CD4-positive, alpha-beta T cell treated with Interleukin-6 at 100 ng/mL for 8 hours (primary cell): ENCODE measurements at regions not wholly inside any gene's neighbourhood (a gene's known extent, or its start where the extent isn't known, plus 50 kb on each side); places are given as distances from the start of the nearest gene placed in this dataset.
"Not testable (repeated sequence)": the region's sequence is repeated elsewhere in the genome, so short reads cannot be mapped to it uniquely, and the experiment has no call there.

Experiments
- DNase-seq: peaks from one replicate; pipeline ENCODE4 v3.0.0-alpha.2; 2020; ENCODE audit warnings: mixed read lengths, low spot score

DNA sequence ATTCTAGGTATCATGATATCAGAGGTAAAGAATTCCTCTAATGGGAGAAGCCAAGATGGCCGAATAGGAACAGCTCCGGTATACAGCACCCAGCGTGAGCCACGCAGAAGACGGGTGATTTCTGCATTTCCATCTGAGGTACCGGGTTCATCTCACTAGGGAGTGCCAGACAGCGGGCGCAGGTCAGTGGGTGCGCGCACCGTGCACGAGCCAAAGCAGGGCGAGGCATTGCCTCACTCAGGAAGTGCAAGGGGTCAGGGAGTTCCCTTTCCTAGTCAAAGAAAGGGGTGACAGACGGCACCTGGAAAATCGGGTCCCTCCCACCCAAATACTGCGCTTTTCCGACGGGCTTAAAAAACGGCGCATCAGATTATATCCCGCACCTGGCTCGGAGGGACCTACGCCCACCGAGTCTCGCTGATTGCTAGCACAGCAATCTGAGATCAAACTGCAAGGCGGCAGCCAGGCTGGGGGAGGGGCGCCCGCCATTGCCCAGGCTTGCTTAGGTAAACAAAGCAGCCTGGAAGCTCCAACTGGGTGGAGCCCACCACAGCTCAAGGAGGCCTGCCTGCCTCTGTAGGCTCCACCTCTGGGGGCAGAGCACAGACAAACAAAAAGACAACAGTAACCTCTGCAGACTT is 70.4 kb upstream of the ALCAM start:
- not testable (repeated sequence) for DNase-seq

DNA sequence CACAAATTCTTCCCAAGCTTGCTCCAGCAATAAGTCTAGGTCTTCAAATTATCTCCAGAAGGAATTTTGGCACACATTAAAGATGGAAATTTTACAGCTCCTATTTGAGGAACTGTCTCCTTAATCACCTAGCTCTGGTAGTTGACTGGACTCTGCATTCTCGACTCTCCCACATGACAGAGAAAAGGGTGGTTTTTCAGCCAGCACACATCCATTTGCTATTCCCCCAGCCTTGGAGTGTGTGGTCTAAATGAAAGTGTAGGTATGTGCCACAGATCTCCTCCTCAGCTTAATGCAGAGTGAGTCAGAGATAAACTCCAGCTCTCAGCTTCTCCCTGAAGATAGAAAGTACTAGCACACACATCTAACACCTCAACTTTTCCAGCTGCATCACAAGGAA is 62.2 kb upstream of the ALCAM start:
- no peak for DNase-seq

DNA sequence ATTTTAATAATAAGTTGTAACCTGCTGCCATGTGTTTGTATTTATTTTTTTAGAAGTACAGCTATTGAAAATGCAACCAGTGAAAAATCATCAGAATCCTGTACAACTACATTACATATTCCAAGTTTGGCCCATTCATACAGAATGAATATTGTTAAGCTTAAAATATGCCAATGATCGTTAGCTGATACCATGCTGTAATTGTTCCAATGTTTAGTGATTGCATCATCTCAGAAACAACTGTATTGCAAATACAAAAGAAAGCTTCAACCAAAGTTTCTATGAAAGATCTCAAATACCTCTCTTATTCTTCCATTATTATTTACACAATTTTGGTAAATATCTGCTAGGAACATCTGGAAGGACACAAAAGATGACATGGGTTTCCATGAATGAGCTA is 51.6 kb upstream of the ALCAM start:
- no peak for DNase-seq

DNA sequence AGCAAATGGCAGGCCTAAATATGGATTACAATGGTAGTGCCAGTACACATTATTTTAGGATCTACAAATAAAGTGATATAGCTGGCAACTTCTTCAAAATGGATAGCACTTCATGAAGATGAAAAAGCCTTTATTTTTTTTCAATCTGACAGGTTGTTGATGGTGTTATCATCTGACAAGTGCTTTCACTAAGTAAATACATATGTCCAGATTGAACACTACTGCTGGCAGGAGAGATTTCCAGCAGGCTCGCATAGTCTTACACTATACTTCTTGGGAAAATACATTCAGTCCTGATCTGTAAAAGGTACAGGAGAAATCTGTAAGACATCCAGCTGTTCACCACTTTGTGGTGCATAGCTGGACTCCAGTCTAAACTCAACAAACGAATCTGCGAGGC is 50.9 kb upstream of the ALCAM start:
- DNase-seq = no peak

DNA sequence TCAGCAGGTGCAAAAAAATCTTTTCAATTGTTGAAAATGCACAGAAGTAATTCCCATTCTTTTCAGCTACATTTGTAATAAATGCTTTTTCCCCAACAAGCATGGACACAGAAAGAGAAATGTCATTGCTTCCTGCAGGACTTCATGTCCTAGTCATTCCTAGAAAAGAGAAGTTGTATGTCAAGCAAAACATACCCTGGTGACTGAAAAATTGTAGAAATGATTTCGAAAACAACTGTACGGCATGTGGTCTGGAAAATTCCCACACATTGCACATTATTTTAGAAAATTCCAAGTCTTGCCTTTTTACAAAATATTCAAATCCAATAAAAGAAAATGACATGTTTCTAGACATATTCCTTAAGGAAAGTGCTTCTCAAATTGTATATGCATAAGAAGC is 50.4 kb upstream of the ALCAM start:
- no peak for DNase-seq
